GM20000 (cell line): ENCODE measurements at regions not wholly inside any gene's neighbourhood (a gene's known extent, or its start where the extent isn't known, plus 50 kb on each side); places are given as distances from the start of the nearest gene placed in this dataset.
"Not testable (repeated sequence)": the region's sequence is repeated elsewhere in the genome, so short reads cannot be mapped to it uniquely, and the experiment has no call there.

ENCODE experiments used
- DNase-seq: peaks from one replicate; pipeline ENCODE4 v3.0.0; 2012; ENCODE audit warnings: low spot score
- TF ChIP-seq, protein P1 (sequence below): IDR thresholded peaks from 2 replicates; pipeline ENCODE4 v1.5.1; 2012; ENCODE audit warnings: mild to moderate bottlenecking, control low read depth; ENCODE audit errors: extremely low read depth, missing control alignments

DNA sequence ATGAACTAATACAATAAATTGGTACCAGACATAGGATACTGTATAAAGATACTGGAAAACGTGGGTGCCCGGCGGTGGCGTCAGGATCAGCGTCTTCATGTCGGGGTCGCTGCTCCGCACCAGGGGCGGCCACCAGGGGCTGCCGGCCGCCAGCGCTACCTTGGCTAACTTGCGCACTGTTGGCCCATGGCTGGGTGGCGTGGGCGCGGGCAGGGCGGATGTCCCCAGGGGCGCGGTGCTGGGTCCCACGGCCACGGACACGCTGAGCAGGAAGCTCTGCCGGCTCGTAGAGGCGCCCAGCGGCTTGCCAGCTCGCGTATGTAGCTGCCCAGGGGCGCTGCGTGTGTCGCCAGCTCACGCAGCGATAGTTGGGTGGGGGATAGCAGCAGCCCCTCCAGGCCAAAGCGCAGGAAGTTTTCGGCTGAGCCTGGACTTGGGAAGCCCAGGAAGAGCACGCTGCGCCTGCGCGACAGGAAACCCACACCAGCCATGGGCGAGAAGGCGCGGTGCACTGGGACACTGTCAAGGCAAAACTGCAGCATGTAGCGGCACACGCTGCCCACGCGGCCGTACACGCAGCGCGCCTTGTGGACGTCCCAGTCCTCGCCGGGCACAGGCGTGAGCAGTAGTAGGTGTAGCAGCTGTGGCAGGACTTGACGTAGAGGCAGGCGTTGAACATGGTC, 299.9 kb downstream of the CCDC74A start:
- TF ChIP-seq, protein P1, sequence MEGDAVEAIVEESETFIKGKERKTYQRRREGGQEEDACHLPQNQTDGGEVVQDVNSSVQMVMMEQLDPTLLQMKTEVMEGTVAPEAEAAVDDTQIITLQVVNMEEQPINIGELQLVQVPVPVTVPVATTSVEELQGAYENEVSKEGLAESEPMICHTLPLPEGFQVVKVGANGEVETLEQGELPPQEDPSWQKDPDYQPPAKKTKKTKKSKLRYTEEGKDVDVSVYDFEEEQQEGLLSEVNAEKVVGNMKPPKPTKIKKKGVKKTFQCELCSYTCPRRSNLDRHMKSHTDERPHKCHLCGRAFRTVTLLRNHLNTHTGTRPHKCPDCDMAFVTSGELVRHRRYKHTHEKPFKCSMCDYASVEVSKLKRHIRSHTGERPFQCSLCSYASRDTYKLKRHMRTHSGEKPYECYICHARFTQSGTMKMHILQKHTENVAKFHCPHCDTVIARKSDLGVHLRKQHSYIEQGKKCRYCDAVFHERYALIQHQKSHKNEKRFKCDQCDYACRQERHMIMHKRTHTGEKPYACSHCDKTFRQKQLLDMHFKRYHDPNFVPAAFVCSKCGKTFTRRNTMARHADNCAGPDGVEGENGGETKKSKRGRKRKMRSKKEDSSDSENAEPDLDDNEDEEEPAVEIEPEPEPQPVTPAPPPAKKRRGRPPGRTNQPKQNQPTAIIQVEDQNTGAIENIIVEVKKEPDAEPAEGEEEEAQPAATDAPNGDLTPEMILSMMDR = no peak
- no peak for DNase-seq

DNA sequence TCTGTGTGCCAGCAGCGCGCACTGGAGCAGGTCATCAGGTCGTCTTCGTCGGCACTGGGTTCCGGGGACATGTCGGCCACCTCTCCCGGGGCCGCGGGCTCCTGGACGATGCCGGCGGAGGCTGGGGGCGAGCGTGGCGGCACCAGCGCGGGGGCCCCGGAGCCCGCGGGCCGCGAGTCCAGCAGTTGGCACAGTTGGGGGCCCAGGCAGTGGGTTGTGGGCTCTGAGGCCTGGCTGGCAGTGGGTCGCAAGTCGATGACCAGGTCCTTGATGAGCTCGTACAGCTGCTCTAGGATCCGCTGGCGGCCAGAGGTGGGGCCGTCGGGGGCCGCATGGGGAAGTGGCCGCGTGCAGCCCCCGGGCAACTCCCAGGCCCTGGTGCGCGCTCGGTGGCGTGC, 300.5 kb downstream of the CCDC74A start:
- DNase-seq = no peak
- TF ChIP-seq, protein P1 = no peak

DNA sequence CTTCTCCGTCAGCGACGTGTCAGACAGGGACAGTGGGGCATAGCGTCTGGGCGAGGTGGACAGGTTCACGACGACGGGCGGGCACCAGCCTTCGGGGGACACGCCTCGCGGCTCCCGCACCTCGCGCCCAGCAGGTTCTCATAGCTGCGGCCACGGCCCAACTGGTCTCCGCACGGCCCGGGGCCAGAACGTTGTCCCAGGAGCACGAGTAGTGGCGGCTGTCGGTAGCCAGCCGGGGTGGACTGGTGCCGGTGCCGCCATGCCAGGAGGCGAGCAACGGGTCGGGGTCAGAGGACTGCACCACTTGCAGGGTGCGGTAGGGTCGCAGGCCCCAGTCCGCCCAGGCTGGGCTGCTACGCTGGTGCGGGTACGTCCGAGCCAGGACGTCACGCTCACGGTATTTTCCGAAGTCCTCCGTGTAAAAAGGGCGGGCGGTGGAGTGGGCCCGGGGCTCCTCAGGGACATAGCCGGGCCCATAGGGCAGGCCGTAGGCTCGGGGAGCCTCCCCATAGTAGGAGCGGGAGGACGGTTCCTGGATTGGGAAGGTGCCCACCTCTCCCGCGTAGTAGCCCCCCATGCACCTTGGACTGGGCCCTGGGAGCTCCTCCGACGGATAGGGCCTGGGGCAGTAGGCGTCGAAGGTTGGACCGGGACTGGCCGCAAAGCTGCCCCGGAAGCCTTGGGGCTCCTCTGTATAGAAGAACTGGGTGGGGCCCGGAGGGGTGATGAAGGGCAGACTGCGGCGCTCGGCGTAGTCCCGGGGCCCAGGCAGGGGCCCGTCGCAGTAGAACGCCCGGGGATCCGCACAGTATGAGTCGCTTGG, 301.2 kb downstream of the CCDC74A start:
- not testable (repeated sequence) for DNase-seq

DNA sequence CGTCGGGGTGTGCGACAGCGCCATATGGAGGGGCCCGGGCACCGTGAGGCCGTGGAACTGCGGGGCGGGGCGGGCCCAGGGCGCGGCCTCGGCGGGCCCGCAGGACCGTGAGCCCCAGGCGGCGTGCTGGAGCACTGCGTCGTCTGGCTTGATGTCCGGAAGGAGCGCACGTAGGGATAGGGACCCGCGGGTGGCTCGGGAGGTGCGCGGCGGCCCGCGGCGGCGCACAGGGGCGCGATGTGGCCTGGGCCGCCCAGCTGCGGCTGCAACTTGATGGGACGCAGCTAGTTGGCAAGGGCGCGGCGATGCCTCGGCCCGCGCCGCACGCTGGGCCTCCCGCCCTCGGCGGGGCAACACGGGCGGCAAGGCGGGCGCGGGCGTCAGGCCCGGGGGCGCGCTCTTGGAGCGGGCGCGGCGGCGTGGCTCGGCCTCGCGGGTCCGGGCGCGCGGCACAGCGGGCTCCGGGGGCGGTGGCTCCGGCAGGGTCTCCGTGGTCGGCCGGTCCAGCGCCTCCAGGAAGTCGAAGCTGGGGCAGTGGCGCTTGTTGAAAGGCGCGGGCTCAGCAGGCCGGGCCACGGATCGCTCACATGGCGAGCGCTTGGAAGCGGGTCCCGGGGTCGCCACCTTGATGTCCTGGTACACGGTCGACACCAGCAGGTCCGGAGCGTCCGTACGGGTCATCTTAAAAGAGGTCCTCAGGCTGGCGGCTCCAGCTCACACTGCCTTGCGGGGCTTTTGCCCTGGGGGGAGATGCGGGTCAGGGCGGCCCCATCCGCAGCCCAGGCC, 302.0 kb downstream of the CCDC74A start:
- not testable (repeated sequence) for DNase-seq

DNA sequence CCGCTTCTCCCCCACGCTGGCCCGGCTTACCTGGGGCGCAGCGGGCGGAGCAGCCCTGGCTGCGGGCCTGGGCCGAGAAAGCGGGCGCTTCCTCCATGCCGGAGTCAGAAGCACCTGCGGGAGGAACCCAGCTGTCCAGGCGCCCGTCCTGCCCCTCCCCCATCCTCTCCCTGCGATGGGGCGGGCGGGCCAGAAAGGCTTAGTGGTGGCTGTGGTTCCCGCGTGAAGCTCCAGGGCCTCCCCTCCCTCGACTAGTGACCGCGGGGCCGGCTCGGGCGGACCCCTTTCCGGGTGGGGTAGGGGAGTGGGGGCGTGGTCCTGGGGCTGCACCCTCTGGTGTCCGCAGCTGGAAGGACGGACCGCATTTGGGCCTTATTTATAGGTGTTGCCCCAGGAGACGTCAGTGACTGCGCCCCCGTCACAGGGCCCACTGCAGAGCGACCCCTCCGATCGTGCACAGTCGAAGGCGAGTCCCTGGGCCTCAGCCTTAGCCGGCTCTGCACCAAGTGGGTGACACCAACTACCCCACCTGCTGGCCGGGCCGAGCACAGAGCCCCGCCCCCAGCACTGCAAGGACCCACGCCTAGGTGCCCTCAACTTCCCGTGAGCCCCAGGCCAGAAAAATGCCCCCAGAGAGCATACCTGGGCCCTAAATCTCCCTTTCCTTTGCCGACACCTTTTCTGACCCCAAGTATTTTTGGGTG, 302.7 kb downstream of the CCDC74A start:
- DNase-seq = peak; percentile 12

DNA sequence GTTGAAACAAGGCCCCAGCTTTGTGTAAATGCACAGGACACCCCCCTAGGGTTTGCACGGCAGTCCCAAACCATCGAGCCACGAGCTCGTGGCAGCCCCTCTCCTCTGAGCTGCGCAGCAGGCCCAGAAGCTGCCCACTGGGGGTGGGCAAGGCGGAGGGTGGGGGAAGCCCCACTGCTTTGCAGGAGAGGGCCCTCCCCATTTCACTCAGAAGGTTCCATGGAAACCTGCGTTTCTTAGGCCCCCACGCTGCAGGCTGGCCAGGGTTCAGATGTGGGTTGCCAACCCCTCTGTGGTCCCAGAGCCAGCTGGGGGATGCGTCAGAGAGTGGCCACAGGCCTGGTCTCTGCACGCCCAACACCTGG, 303.2 kb downstream of the CCDC74A start:
- peak; percentile 3 for DNase-seq

DNA sequence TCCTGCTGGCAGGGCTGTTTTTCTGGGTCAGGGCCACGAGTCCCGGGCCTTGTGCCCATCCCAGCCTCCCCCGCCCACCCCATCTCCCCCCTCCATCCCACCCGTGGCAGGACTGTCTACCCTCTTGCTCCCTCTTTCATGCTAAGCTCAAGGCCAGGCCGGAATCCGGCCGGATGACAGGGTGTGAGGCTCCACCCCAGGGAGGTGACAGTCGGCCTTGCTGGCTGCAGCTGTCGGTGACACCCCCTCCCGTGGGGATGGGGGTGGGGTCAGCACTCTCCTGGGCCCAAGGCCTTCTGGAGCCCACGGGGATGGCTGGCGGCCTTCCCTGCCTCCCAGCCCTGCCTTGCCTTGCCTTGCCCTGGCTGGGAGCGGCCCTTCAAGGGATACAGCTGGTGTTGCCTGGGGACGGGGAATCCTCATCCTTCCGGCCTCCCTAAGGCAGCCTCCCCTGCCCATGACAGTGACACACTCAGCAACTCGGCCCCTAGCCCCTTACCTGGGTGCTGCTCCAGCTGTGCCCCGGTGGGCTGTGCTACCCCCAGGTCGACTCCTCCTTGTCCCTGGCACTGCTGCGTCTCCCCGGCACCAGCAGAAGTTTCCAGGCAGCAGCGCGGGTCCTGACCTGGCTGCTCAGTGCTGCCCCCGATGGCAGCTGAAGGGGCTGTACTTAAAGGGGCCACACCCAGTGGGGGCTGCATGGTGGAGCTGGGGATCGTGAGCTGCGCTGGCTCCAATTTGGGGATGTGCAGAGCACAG, 303.9 kb downstream of the CCDC74A start:
- peak; percentile 38 for DNase-seq

DNA sequence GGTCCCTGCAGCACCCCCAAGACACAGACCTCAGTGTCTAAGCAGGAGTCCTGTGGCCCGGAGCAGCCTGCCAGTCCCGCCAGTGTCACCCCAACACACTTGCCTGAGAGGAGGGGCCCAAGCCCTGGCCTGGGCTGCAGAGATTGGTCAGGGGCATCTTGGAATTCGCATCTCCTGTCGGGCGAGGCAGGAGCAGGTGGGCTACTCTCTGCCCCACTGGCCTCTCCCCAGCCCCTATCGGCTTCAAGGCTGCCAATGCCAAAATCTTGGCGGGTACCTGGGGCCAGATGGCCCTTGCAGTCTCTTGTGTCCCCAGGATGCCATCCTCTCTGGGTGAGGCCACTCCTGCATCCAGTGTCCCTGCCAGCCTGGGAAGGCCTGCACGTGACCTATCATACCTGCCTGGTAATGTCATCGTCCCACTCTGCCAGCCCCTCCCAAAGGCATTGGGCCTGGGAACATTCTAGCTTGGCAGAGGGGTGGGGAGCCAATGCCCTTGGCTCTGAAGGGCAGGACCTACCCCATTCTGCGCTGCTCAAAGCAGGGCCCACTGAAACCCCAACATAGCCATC, 304.6 kb downstream of the CCDC74A start:
- DNase-seq = not testable (repeated sequence)

DNA sequence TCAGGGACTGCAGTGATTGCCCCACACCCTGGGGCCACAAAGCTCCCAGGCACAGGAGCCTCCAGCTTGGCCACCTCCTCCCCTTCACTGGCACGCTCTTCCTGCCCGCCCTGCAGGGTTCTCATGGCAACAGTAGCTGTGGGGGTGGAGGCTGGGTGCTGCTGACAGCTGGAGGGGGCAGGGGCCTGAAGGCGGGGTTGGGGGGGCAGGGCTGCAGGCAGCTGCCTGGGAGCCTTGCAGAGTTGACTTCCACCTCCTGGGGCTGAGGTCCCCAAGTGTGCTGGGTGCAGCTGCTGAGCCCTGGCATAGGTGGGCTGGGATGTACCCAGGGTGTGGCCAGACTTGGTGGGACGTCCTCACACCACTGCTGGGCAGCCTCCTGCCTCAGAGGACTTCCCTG, 305.2 kb downstream of the CCDC74A start:
- not testable (repeated sequence) for DNase-seq

DNA sequence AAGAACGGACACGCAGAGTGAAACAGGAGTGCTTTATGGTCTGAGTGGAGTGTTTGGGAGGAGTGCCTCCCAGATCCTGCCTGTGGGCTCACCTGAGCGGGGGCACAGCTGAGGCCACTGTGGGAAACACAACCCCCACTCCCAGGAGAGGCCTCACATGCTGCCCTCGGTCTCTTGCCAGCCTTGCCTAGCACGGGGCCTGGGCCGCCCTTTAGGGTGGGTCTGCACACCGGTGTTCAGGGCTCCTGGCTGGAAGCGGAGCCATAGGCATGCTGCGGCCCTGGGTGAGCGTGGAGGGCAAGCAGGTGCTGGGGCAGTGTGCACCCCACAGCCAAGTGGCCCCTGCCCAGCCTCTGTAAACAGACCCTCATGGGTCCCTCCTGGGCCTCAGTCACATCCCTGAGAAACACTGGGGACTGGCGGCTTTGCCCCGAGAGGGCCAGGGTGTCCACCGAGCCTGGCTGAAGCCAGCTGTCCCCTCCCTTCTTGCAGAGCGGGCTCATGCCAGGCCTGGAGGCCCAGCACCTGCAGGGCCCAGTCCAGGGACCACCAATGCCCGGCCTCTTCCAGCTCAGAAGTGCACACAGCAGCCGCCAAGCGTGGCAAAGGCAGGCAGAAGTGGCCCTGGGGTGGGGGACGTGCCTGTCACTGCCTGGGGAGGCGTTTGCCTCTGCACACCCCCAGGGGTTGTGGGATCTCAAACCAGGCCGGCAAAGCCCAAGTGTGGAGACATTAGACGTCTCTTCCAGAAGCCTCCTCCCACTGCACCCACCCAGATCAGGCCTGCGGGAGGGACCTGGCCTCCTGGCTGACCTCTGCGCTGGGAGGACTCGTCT, 305.9 kb downstream of the CCDC74A start:
- peak; percentile 4 for DNase-seq

DNA sequence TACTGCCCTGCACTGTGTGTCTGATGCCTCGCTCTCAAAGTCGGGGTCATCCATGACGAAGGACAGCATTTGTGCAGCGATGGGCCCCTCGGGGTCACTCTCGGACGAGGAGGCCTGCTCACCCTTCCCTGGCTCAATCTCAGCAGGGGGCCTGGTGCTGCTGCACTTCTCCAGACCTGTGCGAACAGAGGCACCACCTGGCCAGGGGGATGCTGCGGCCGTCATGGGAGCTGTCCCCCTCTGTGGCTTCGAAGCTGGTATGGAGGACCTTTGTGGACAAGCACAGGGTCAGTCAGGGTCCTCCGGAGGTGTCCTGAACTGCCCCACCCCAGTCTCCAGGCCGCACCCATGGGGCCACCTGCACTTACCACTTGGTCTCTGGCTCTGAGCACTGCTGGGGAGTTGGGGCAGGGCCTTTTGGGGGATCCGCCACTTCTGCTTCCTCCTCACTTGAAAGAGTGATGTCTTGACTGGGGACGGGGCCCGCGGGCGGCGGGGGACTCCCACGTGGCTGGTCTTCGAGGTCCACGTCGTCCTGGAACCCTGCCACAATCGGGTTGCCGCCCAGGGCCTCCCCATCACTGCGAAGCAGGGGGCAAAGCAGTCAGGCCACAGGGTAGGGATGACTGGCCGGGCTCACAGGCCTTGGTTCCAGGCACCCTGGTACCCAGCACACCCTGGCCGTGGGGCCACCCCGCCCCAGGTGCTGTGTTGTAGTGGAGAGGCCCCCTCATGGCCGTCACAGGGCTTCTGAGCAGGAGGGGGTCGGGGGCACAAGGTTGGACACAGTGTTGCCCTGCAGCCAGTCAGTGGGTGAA, 306.7 kb downstream of the CCDC74A start:
- DNase-seq = not testable (repeated sequence)

DNA sequence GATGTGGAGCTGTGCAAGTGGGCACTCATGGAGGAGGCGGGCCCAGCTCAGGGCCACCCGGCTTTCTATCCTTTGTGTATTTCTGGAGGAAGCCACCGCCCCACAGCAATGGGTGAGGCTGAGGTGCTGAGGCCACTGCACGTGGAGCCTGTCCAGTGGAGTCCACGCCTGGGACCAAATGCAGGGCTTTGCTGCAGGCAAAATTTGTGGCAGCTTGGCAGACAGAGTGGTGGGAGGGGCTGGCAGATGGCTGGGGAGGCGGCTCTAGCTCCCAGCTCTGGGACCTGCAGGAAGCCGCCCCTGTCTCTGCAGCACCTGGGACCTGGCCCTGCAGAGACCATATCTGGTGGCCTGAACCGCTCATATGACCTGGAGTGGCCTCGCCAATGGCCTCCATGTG, 307.3 kb downstream of the CCDC74A start:
- DNase-seq = not testable (repeated sequence)
